Neural cell (in vitro differentiated cells): ENCODE measurements at regions not wholly inside any gene's neighbourhood (a gene's known extent, or its start where the extent isn't known, plus 50 kb on each side); places are given as distances from the start of the nearest gene placed in this dataset.

Source experiments
- EZH2 ChIP-seq: fragments of 200-600, 300-800 bp; shearing (Covaris generic), sonication (generic); IDR thresholded peaks from 2 replicates; pipeline ENCODE4 v1.6.1; 2014; ENCODE audit warnings: antibody characterized with exemption, low read length, borderline replicate concordance, mild to moderate bottlenecking; ENCODE audit not compliant: insufficient read depth, poor library complexity, severe bottlenecking
- TF ChIP-seq, protein P1 (sequence below): fragments of 450-650 bp; IDR thresholded peaks from 2 replicates; pipeline ENCODE4 v1.5.1; 2014; ENCODE audit warnings: antibody characterized with exemption, mild to moderate bottlenecking, moderate library complexity; ENCODE audit not compliant: poor library complexity, severe bottlenecking

DNA sequence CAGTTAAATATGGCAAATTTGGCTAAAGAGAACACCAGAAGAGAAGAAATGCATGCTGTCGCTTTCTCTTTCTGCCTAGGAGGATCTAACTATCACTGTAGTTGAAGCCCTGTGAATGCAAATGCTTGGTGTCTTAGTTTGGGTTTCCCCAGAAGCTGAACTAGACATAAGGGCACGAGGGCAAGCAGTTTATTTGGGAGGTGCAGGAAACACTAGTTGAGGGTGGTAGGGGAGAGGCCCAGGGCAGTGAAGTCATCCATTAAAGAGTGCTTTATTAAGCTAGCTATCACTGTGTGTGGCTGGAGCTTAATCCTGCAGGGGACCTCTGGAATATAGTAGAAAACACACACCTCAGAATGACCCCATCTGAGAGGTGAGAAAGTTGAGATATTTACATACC lies 639.8 kb upstream of the ZEB2 start:
- TF ChIP-seq, protein P1, sequence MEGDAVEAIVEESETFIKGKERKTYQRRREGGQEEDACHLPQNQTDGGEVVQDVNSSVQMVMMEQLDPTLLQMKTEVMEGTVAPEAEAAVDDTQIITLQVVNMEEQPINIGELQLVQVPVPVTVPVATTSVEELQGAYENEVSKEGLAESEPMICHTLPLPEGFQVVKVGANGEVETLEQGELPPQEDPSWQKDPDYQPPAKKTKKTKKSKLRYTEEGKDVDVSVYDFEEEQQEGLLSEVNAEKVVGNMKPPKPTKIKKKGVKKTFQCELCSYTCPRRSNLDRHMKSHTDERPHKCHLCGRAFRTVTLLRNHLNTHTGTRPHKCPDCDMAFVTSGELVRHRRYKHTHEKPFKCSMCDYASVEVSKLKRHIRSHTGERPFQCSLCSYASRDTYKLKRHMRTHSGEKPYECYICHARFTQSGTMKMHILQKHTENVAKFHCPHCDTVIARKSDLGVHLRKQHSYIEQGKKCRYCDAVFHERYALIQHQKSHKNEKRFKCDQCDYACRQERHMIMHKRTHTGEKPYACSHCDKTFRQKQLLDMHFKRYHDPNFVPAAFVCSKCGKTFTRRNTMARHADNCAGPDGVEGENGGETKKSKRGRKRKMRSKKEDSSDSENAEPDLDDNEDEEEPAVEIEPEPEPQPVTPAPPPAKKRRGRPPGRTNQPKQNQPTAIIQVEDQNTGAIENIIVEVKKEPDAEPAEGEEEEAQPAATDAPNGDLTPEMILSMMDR = no peak
- no peak for TF ChIP-seq EZH2
